Hypothalamus (tissue), 51 donors: ENCODE measurements at regions not wholly inside any gene's neighbourhood (a gene's known extent, or its start where the extent isn't known, plus 50 kb on each side); places are given as distances from the start of the nearest gene placed in this dataset.

Experiments
- DNase-seq, 51 donors: peaks; one replicate each; lab custom pipeline; 2025; lab: John Stamatoyannopoulos, UW

DNA sequence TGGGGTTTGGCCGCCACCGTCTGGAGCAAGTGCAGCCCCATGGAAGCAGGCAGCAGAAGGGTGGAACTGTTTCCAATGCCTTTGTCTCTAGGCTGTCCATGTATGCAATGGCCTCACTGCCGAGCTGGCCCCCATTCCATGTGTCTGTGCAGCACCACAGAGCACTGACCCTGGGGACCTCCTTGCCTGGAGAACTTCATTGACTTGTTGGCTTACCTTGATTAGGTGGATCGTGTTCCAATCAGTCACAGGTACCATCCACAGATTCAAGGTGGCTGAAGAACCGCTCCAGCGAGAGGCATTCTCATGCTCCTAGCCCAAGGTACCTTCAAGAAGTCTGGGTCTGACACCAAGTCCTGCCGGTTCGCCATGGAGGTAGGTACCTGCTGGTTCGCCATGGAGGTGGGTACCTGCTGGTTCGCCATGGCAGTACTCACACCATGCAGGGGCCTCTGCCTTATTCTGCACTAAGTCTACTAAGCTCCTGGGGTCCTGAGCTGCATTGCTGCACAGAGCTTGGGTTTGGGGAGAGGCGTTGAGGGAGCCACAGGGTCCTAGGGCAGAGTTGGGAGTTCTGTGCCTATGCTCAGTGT is 358.3 kb upstream of the IRX1 start:
- no peak for DNase-seq

DNA sequence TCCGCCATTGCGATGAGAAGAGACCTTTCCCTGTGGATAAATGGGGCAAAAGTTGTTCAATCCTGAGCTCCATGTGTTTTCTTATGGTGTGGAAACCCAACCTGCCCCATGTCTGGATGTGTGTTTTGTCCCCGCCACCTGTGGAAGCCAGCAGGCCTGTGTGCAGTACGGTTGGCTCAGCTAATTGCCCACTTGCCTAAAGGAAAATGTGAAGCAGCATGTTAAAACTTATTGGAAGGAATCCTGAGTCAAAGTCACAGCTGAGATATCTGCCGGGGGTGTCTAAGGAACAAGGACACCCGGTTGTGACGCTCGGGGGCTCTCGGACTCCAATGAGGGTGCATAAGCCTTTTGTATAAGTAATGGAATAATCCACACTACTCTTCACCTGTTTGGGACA is 361.1 kb upstream of the IRX1 start:
- no peak for DNase-seq

GRCh38 chr5:3230941-3231340 is 364.7 kb upstream of the IRX1 start:
- DNase-seq, result no peak

DNA sequence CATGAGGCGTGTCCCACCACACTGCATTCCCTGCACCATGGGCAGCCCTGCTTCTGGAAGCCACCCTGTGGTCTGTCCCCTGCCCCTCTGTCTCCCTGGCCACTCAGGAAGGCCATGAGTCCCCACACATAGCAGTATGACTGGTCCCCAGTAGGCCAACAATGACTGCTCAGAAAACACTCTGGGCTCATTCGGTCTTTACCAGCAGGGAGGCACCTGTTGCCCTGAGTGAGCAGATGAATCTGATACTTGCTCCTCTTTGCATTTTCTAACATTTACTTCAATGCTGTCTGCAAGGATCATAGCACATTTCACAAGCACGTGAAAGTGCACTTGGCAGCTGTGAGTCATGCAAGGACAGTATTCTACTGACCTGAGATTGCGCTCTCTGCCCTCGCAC is 365.4 kb upstream of the IRX1 start:
- no peak for DNase-seq

DNA sequence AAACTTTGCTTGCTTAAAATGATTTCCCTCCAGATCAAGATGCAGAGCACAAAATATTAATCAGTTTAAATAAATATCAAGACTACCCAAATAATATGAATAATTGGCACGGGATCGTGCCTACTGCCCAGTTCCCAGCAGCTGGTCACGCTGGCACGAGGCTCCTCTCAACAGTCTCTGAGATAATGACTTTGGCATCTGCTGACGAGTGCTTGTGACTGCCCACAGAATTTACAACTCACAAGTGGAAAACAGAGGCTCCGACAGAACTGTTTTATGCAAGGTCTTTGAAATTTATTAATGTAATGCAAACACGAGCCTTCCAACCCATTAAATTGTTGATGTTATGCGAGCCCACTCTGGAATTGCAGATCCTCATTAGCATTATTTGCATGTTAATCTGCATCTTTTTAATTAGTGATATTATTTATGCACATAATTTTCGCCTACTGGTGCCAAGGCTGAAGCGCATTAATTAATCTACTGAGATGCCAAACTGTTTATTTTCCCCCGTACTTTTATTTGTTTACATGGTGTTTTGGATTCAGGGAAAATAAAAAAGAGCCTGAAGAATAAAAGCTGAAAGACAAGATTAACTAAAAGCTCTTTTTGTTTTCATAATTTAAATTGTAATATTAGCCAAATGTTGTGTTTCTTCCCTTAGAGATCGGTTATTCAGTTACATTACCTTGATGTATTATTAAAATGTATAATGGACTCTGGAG is 369.3 kb upstream of the IRX1 start:
- peak in 25 of 51 donors; percentile 3 to 66 (median 32) for DNase-seq

GRCh38 chr5:3225201-3225960 is 370.3 kb upstream of the IRX1 start:
- no peak for DNase-seq

GRCh38 chr5:3222924-3223323 is 372.7 kb upstream of the IRX1 start:
- no peak for DNase-seq

GRCh38 chr5:3221432-3221831 is 374.2 kb upstream of the IRX1 start:
- no peak for DNase-seq

- no peak for DNase-seq
These were observed 374.9 kb upstream of the IRX1 start for GRCh38 chr5:3220638-3221288.

GRCh38 chr5:3220201-3220600 is 375.4 kb upstream of the IRX1 start:
- no peak for DNase-seq

DNA sequence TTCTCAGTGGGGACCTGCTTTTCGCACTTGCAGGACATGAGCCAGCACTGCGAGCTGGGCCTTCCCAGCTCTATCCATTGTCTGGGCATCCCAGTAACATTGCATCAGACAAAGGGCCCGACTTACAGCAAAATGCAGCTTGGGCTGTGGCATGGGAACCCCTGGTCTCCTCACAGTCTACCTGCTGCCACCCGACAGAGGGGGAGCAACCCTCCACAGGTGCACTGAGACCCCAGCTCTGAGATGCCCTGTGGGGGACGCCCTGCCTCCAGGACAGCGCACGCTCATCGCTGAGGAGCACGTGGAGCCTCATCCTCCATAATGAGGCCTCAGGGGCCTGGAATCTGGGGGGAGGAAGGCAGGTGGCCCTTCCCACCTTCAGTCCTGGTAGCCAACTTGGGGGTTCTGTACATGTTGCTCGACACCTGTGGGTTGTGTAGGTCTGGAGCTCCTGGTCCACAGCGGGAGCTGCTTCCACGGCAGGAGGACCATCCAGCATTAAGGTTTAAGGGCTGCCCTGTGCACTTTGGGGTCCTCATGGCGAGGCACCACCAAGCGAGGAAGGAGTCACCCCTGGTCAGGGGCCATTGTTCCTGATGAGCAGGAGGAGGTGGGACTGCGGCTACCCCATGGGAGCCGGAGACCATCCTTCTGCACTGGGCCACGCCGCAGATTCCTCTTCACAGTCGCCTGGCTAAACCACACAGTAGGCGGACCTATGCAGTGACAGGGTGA is 376.5 kb upstream of the IRX1 start:
- no peak for DNase-seq

GRCh38 chr5:3217771-3218495 is 377.7 kb upstream of the IRX1 start:
- DNase-seq, result no peak

DNA sequence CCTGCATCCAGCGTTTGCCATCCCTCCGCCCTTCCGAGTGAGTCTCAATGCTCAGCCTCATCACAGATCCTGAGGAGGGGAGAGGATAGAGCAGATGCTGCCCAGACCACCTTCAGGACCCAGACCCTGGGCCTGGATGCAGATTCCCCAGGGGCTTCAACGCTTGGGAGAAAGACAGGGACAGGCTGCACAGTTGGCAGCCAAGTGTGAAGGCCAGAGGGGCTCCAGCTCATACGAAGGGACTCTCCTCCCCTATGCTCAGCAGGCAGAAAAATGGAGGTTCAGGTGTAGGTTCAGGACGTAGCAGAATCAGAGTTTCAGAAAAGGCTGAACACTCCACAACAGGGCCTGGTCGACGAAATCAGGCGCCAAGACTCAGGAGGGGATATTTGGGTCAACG is 378.5 kb upstream of the IRX1 start:
- no peak for DNase-seq

GRCh38 chr5:3216386-3216785 is 379.2 kb upstream of the IRX1 start:
- DNase-seq, result no peak

- DNase-seq, result no peak
These were observed 380.7 kb upstream of the IRX1 start for GRCh38 chr5:3214838-3215374.

GRCh38 chr5:3214396-3214795 is 381.2 kb upstream of the IRX1 start:
- DNase-seq, result no peak

GRCh38 chr5:3212869-3213268 is 382.8 kb upstream of the IRX1 start:
- no peak for DNase-seq

DNA sequence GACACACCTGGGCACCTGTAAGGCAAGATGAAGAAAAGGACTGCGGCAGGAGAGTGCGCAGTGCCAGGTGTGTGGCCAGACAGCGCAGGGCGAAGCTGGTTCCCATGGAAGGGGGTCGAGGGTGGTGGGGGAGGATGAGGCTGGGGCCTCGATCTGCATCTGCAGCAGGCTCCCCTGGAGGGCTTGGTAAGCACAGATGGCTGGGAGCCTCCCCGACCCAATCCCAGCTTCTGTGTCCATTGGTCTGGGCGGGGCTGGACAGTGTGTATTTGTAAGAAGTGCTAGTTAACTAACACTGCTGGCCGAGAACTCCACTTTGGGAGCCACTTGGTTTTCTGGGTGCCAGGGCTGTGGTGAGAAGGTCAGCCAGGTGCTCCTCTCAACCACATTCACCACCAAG is 385.1 kb upstream of the IRX1 start:
- DNase-seq, result no peak

- no peak for DNase-seq
These were observed 385.7 kb upstream of the IRX1 start for GRCh38 chr5:3209918-3210317.

DNA sequence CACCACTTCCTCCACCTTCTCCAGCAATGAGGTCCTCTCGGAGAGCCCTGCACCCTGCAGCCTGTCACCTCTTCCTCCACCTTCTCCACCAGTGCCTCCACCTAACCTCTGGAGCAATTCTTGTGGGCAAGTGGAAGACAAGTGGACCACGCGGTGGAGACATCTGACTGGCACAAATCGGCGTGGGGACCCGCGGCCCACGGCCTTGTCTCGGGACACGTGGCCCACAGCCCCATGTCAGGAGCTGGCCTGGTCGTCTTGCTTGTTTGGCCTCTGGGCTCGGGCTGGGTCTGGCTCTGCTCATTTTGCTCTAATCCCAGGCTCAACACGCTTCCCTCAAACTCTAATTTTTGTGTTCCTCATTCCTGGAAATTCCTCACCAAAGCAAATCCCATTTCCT is 393.1 kb upstream of the IRX1 start:
- DNase-seq, result no peak
